Activated T-cell treated with anti-CD3 and anti-CD28 coated beads for 4 hours (primary cell): ENCODE measurements at regions not wholly inside any gene's neighbourhood (a gene's known extent, or its start where the extent isn't known, plus 50 kb on each side); places are given as distances from the start of the nearest gene placed in this dataset.
"Not testable (repeated sequence)": the region's sequence is repeated elsewhere in the genome, so short reads cannot be mapped to it uniquely, and the experiment has no call there.

Experiments used
- DNase-seq: peaks from one replicate; pipeline ENCODE4 v3.0.0-alpha.2; 2020

DNA sequence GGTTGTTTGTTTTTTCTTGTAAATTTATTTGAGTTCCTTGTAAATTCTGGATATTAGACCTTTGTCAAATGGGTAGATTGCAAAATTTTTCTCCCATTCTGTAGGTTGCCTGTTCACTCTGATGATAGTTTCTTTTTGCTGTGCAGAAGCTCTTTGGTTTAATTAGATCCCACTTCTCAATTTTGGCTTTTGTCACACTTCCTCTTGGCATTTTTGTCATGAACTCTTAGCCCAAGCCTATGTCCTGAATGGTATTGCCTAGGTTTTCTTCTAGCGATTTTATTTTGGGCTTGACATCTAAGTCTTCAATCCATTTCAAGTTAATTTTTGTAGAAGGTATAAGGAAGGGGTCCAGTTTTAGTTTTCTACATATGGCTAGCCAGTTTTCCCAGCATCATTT is 82.8 kb upstream of the PHACTR1 start:
- DNase-seq: not testable (repeated sequence)

DNA sequence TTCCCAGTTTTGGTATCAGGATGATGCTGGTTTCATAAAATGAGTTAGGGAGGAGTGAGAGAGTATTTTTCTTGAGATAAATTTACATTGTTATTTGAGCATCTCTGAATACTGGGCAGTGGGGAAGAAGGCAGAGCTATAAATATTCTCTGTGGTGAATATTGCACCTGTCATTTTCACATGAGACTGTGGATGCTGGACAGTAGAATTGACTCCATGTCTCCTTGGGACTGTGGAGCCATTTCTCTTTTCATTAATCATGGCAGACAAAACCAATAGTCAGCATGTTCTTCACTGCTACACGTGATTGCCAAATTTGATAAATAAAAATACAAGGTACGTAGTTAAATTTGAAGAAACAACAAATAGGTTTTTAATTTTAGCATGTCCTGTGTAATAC is 81.2 kb upstream of the PHACTR1 start:
- no peak for DNase-seq

DNA sequence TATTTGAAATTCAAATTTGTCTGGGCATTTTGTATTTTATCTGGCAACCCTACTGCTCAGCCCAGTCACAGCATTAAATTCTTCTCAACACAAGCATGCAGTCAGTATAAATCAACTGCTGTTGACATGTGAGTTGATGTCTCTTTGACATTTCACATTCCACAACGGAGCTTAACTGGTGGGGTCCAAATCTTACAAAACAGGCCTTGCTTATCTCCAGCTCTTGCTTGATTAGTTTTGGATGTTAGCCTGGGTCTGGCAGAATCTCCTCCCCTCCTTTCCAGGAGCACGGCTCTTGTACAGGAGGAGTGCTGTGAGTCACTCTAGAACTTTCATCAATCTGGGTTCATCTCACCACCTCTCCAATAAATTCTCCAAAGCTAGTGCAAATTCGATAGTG is 80.8 kb upstream of the PHACTR1 start:
- no peak for DNase-seq

- DNase-seq: no peak
These were observed 80.2 kb upstream of the PHACTR1 start for GRCh38 chr6:12636336-12636735.

DNA sequence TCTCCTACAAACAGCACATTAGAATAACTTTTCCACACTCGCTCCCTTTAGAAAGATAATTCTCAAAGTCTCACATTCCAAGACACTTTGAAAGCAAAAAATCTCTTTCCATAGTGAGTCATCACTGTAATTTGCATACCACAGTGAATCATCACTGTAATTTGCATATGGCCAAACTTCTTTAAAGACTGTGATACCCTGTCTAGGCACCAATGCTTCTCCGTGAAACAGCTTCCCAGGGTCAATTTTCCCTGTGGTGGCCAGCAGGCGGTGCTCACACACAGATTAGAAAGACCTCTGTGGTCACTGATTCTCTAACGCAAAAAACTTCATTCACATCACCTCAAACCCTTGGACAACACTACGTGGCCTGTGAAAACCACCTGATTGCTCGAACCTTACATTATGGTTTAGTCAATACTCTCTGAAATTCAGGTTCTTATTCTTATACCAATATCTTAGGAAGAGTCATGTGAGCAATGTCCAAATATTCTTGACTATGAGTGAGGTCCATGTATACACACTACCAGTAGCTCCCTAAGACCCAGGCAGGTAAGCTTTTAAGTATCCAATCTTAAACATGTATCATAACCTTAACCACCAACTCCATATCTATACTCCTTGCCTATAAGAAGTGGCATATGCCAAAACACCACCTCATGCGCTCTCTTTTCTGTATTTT is 78.5 kb upstream of the PHACTR1 start:
- no peak for DNase-seq

DNA sequence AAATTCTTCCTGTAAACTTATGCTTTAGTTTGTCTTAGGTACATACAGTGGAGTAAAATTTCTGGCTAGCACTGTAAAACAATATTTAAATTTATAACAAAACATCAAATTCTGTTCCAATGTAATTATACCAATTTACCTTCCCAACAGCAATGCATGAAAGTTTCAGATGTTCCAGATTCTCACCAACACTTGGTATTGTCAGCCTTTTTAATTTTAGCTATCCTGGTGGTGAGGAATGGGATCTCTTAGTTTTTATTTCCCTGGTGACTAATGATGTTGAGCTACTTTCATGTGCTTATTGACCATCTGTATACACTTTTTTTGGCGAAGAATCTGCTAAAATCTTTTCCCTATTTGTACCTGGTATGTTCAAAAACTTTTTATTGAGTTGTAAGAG is 76.1 kb upstream of the PHACTR1 start:
- no peak for DNase-seq

GRCh38 chr6:12641785-12642184 is 74.8 kb upstream of the PHACTR1 start:
- not testable (repeated sequence) for DNase-seq

GRCh38 chr6:12645941-12646340 is 70.6 kb upstream of the PHACTR1 start:
- no peak for DNase-seq

- DNase-seq: no peak
These were observed 68.4 kb upstream of the PHACTR1 start for GRCh38 chr6:12648171-12648570.

DNA sequence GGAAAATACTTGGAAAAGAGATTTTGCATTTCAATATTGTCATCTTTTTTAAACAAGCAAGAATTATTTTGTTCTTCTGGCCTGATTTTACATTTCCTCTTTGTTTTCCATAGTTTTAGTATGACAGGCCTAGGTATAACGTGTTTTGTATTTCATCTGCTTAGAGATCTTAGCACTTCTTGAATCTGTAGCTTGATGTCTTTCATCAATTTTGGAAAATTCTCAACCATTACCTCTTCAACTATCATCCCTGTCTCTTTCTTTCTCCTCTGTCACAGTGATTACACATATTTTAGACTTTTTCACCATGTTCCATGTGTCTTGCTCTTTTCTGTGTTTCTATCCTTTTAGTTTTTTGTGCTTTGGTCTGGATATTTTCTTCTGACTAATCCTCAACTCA is 67.2 kb upstream of the PHACTR1 start:
- DNase-seq: no peak

- no peak for DNase-seq
These were observed 63.1 kb upstream of the PHACTR1 start for GRCh38 chr6:12653486-12653885.

- no peak for DNase-seq
These were observed 62.5 kb upstream of the PHACTR1 start for GRCh38 chr6:12654107-12654506.

- DNase-seq: no peak
These were observed 62.1 kb upstream of the PHACTR1 start for GRCh38 chr6:12654514-12654913.

- no peak for DNase-seq
These were observed 59.7 kb upstream of the PHACTR1 start for GRCh38 chr6:12656906-12657305.

- DNase-seq: no peak
These were observed 58.7 kb upstream of the PHACTR1 start for GRCh38 chr6:12657884-12658283.

- no peak for DNase-seq
These were observed 55.0 kb upstream of the PHACTR1 start for GRCh38 chr6:12661432-12662089.
